NCI-H2029 treated with DMSO at 0.1 percent for 48 hours (cell line): ENCODE measurements at regions not wholly inside any gene's neighbourhood (a gene's known extent, or its start where the extent isn't known, plus 50 kb on each side); places are given as distances from the start of the nearest gene placed in this dataset.
"Not testable (repeated sequence)": the region's sequence is repeated elsewhere in the genome, so short reads cannot be mapped to it uniquely, and the experiment has no call there.

Source experiments
- DNase-seq: peaks from one replicate; lab custom pipeline; 2025; lab: John Stamatoyannopoulos, UW

GRCh38 chr17:15860774-15861173 is 84.2 kb upstream of the ADORA2B start:
- not testable (repeated sequence) for DNase-seq

GRCh38 chr17:15864061-15864460 is 80.9 kb upstream of the ADORA2B start:
- DNase-seq = not testable (repeated sequence)

GRCh38 chr17:15864472-15864871 is 80.5 kb upstream of the ADORA2B start:
- not testable (repeated sequence) for DNase-seq

GRCh38 chr17:15866015-15866414 is 78.9 kb upstream of the ADORA2B start:
- DNase-seq = not testable (repeated sequence)

- not testable (repeated sequence) for DNase-seq
Measured at GRCh38 chr17:15867331-15867730, 77.6 kb upstream of the ADORA2B start.

- DNase-seq = not testable (repeated sequence)
Measured at GRCh38 chr17:15869868-15870267, 75.1 kb upstream of the ADORA2B start.

- not testable (repeated sequence) for DNase-seq
Measured at GRCh38 chr17:15872677-15873076, 72.3 kb upstream of the ADORA2B start.

- DNase-seq = not testable (repeated sequence)
Measured at GRCh38 chr17:15877882-15878500, 66.9 kb upstream of the ADORA2B start.

- no peak for DNase-seq
Measured at GRCh38 chr17:15882058-15882720, 62.7 kb upstream of the ADORA2B start.

GRCh38 chr17:15882777-15883176 is 62.2 kb upstream of the ADORA2B start:
- no peak for DNase-seq

- DNase-seq = no peak
Measured at GRCh38 chr17:15883617-15884111, 61.3 kb upstream of the ADORA2B start.

- no peak for DNase-seq
Measured at GRCh38 chr17:15884731-15885130, 60.2 kb upstream of the ADORA2B start.

GRCh38 chr17:15885770-15886169 is 59.2 kb upstream of the ADORA2B start:
- no peak for DNase-seq

GRCh38 chr17:15886221-15886620 is 58.7 kb upstream of the ADORA2B start:
- DNase-seq = no peak

GRCh38 chr17:15886804-15887203 is 58.1 kb upstream of the ADORA2B start:
- no peak for DNase-seq

GRCh38 chr17:15888436-15888835 is 56.5 kb upstream of the ADORA2B start:
- no peak for DNase-seq

- DNase-seq = no peak
Measured at GRCh38 chr17:15890279-15890892, 54.5 kb upstream of the ADORA2B start.

- DNase-seq = no peak
Measured at GRCh38 chr17:15891318-15891717, 53.6 kb upstream of the ADORA2B start.

- DNase-seq = no peak
Measured at GRCh38 chr17:15892244-15892643, 52.7 kb upstream of the ADORA2B start.

GRCh38 chr17:15892731-15893657 is 51.9 kb upstream of the ADORA2B start:
- no peak for DNase-seq

GRCh38 chr17:15893658-15894024 is 51.3 kb upstream of the ADORA2B start:
- no peak for DNase-seq

GRCh38 chr17:15894258-15894657 is 50.7 kb upstream of the ADORA2B start:
- DNase-seq = no peak
